ENCODE measurements at regions not wholly inside any gene's neighbourhood (a gene's known extent, or its start where the extent isn't known, plus 50 kb on each side); places are given as distances from the start of the nearest gene placed in this dataset.

DNA sequence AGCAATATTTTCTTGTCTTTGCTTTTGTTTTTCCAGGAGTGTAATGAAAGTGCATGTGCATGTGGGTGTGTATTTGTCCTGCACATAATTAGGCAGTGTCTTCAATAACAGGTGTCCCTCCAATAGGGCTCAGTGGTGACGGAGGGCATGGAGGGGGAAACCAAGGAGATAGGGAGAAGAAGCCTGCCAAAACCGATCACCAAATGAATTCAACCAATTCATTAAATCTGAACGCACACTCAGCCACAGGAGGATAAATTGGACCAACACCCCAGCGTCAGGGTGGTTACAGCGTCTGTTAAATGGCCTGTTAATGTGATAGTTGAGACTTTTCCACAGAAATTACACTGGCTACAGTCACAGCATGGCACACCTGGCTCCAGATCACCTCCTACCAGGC, 527.6 kb downstream of the CD83 start:
- Histone ChIP-seq H2BK5ac (ENCODE audit: insufficient read length, low read length) (no peak overlapping the region), H3K27ac (ENCODE audit: insufficient read length, low read depth, low read length) (no peak overlapping the region), H3K14ac (ENCODE audit: insufficient read depth, low read length) (no peak overlapping the region), H4K5ac (ENCODE audit: insufficient read length, low read depth, low read length) (no peak overlapping the region), H3K9me3 (ENCODE audit: control insufficient read depth, low read depth, low read length) (no peaks in the 10 kb centered on the region), H3K79me1 (ENCODE audit: insufficient read depth, low read depth, low read length, poor library complexity, severe bottlenecking) (no peaks in the 10 kb centered on the region), H3K27me3 (ENCODE audit: insufficient read depth, low read length) (no peaks in the 10 kb centered on the region), H2BK20ac (ENCODE audit: low read depth, low read length, poor library complexity, severe bottlenecking) (no peak overlapping the region), H4K8ac (replicated peaks; ENCODE audit: insufficient read length, low read depth, low read length) (no peak overlapping the region), H3T11ph (ENCODE audit: low read length) (no peak overlapping the region), H3K79me2 (ENCODE audit: insufficient read depth, low read length) (no peaks in the 10 kb centered on the region), H3K23me2 (ENCODE audit: insufficient read length, low read depth, low read length, poor library complexity, severe bottlenecking) (no peaks in the 10 kb centered on the region), H3K4ac (ENCODE audit: low read depth, low read length) (no peak overlapping the region), H4K20me1 (ENCODE audit: control insufficient read depth, insufficient read depth, insufficient read length) (no peaks in the 10 kb centered on the region), H2BK120ac (ENCODE audit: low read depth, low read length, poor library complexity, severe bottlenecking) (no peak overlapping the region), H3K18ac (ENCODE audit: insufficient read length, low read depth, low read length) (no peak overlapping the region), H2BK12ac (ENCODE audit: insufficient read length, low read depth, low read length) (no peak overlapping the region), H2AFZ (ENCODE audit: low read length) (no peak overlapping the region), H3K23ac (ENCODE audit: insufficient read length, low read depth, low read length) (no peak overlapping the region), H3K4me2 (ENCODE audit: insufficient read depth, insufficient read length, low read length) (no peak overlapping the region), H2AK5ac (ENCODE audit: insufficient read length, low read length) (no peak overlapping the region), H2BK15ac (ENCODE audit: low read depth, low read length) (no peak overlapping the region), H4K91ac (ENCODE audit: insufficient read length, low read depth, low read length) (no peak overlapping the region), H3K9ac (ENCODE audit: extremely low read depth, insufficient read length, low read length) (no peak overlapping the region), H3K56ac (ENCODE audit: insufficient read length, low read depth, low read length) (no peak overlapping the region), H3K4me1 (ENCODE audit: insufficient read depth, low read length) (peaks cover 19% of the 10 kb centered on the region; the same call in 1 of the 2 replicates)
- H3K9me3 Mint-ChIP-seq: no peaks in the 10 kb centered on the region
- no peak overlapping the region for H3K4me3 Mint-ChIP-seq
- TF ChIP-seq, protein P1, sequence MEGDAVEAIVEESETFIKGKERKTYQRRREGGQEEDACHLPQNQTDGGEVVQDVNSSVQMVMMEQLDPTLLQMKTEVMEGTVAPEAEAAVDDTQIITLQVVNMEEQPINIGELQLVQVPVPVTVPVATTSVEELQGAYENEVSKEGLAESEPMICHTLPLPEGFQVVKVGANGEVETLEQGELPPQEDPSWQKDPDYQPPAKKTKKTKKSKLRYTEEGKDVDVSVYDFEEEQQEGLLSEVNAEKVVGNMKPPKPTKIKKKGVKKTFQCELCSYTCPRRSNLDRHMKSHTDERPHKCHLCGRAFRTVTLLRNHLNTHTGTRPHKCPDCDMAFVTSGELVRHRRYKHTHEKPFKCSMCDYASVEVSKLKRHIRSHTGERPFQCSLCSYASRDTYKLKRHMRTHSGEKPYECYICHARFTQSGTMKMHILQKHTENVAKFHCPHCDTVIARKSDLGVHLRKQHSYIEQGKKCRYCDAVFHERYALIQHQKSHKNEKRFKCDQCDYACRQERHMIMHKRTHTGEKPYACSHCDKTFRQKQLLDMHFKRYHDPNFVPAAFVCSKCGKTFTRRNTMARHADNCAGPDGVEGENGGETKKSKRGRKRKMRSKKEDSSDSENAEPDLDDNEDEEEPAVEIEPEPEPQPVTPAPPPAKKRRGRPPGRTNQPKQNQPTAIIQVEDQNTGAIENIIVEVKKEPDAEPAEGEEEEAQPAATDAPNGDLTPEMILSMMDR (conservative IDR thresholded peaks at IDR 0.05): no peak
- H3K27ac Mint-ChIP-seq: no peak overlapping the region
- DNase-seq: no peak
- H3K27me3 Mint-ChIP-seq (ENCODE audit: low read depth): no peaks in the 10 kb centered on the region
- no CpG with 5 or more reads among the region's 5 CpGs for WGBS (ENCODE audit: extremely low coverage, insufficient read length, low lambda C conversion rate)
- H3K36me3 Mint-ChIP-seq (ENCODE audit: insufficient read depth in 1 of 3, low read depth in 3 of 3): peaks cover 0 to 3% (median 0%) of the 10 kb centered on the region in 3 experiments; a peak in 2 of 7 replicates
- peaks cover 28 to 29% of the 10 kb centered on the region in 2 experiments for H3K4me1 Mint-ChIP-seq
